ENCODE measurements at regions not wholly inside any gene's neighbourhood (a gene's known extent, or its start where the extent isn't known, plus 50 kb on each side); places are given as distances from the start of the nearest gene placed in this dataset.

DNA sequence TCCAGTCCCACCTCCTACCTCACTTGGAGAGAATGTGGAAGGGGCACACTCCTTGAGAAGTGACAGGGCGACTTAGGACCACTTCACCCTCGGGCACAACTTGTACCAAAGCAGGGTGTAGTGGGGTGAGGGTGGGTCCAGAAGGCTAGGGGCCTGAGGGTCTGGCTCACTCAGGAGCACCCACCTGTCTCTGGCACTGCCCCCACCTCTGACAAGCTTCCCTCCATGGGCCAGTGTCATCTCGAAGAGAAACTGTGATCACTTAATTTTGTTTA lies 76.9 kb upstream of the OLFM1 start:
- TF ChIP-seq GATA2 (CRISPR knock-in tag; IDR thresholded peaks at IDR 0.05) (no peak), JUND (IDR thresholded peaks at IDR 0.05) (no peak), EP300 (IDR thresholded peaks at IDR 0.05; ENCODE audit: borderline replicate concordance in 1 of 2, low read depth in 1 of 2, low read length in 1 of 2) (no peak), RCOR1 (IDR thresholded peaks at IDR 0.05; ENCODE audit: low read length) (no peak), SIN3A (IDR thresholded peaks at IDR 0.05; ENCODE audit: borderline replicate concordance, low read depth, low read length) (no peak), FOSL2 (IDR thresholded peaks at IDR 0.05; ENCODE audit: borderline replicate concordance, low read depth) (no peak), YY1 (IDR thresholded peaks at IDR 0.05; ENCODE audit: low read depth) (no peak)
- TF ChIP-seq, protein P1, sequence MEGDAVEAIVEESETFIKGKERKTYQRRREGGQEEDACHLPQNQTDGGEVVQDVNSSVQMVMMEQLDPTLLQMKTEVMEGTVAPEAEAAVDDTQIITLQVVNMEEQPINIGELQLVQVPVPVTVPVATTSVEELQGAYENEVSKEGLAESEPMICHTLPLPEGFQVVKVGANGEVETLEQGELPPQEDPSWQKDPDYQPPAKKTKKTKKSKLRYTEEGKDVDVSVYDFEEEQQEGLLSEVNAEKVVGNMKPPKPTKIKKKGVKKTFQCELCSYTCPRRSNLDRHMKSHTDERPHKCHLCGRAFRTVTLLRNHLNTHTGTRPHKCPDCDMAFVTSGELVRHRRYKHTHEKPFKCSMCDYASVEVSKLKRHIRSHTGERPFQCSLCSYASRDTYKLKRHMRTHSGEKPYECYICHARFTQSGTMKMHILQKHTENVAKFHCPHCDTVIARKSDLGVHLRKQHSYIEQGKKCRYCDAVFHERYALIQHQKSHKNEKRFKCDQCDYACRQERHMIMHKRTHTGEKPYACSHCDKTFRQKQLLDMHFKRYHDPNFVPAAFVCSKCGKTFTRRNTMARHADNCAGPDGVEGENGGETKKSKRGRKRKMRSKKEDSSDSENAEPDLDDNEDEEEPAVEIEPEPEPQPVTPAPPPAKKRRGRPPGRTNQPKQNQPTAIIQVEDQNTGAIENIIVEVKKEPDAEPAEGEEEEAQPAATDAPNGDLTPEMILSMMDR (IDR thresholded peaks at IDR 0.05): no peak
- TF ChIP-seq, protein P2, sequence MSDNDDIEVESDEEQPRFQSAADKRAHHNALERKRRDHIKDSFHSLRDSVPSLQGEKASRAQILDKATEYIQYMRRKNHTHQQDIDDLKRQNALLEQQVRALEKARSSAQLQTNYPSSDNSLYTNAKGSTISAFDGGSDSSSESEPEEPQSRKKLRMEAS (IDR thresholded peaks at IDR 0.05; ENCODE audit: low read depth): no peak
